GM12891 (cell line): ENCODE measurements at regions not wholly inside any gene's neighbourhood (a gene's known extent, or its start where the extent isn't known, plus 50 kb on each side); places are given as distances from the start of the nearest gene placed in this dataset.

ENCODE experiments used
- PAX5 ChIP-seq: IDR thresholded peaks from 2 replicates; pipeline ENCODE4 v1.6.1; 2011; ENCODE audit warnings: low read length, moderate library complexity, mild to moderate bottlenecking; ENCODE audit not compliant: insufficient read depth, severe bottlenecking
- POLR2A ChIP-seq: IDR thresholded peaks from 2 replicates; pipeline ENCODE4 v1.6.1; 2011; ENCODE audit warnings: low read depth, low read length, control low read depth
- POLR2AphosphoS5 ChIP-seq: IDR thresholded peaks from 2 replicates; pipeline ENCODE4 v1.6.1; 2011; ENCODE audit warnings: low read depth, low read length, control low read depth
- POU2F2 ChIP-seq: IDR thresholded peaks from 2 replicates; pipeline ENCODE4 v1.6.1; 2011; ENCODE audit warnings: low read depth, mild to moderate bottlenecking, control low read depth, low read length, moderate library complexity
- SPI1 ChIP-seq: IDR thresholded peaks from 2 replicates; pipeline ENCODE4 v1.6.1; 2011; ENCODE audit warnings: low read depth, low read length, control low read depth
- TAF1 ChIP-seq: IDR thresholded peaks from 2 replicates; pipeline ENCODE4 v1.6.1; 2011; ENCODE audit warnings: low read depth, low read length, control low read depth

GRCh38 chr22:36084717-36085116 lies 56.1 kb upstream of the RBFOX2 start:
- no peak for TF ChIP-seq POLR2A
- no peak for TF ChIP-seq TAF1
- TF ChIP-seq POLR2AphosphoS5, result no peak
- TF ChIP-seq SPI1, result no peak
- TF ChIP-seq PAX5, result no peak
- no peak for TF ChIP-seq POU2F2
